GM12892 (cell line): ENCODE measurements at regions not wholly inside any gene's neighbourhood (a gene's known extent, or its start where the extent isn't known, plus 50 kb on each side); places are given as distances from the start of the nearest gene placed in this dataset.

Experiments used
- POLR2A ChIP-seq: IDR thresholded peaks from 2 replicates; pipeline ENCODE4 v1.6.1; 2011; ENCODE audit warnings: low read depth, low read length, control low read depth
- POLR2AphosphoS5 ChIP-seq: IDR thresholded peaks from 2 replicates; pipeline ENCODE4 v1.6.1; 2011; ENCODE audit warnings: low read depth, low read length, control low read depth

DNA sequence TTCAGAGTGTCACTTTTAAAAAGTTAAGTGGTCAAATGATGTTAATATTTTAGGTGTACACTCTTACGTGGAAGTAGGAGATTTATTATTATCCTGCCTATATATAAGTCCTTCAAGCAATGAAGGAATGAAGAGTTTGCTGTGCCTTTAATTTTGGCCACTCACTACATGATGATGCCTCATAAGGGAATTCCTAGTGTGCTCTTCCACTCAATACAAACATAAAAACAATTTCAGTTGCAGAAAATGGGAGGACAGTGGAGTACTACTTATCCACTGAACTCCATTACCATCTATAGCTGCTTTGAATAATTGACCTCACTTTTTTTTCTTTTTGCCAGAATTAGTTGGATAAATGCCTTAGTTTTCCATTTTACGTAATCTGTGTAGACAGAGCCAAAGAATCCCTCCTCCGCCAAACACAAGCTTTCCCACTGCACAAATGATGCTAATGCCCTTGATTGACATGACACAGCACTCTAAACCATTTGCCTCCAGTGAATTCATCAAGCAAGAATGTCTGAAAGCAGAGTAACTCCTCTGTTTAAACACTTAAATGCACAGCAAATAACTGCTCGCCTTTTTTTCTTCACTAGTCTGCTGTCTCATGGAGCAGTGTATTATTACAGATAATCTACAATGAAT, 751.1 kb upstream of the FANCL start:
- TF ChIP-seq POLR2A (no peak), POLR2AphosphoS5 (no peak)
